Heart left ventricle (tissue), 16 donors: ENCODE measurements at regions not wholly inside any gene's neighbourhood (a gene's known extent, or its start where the extent isn't known, plus 50 kb on each side); places are given as distances from the start of the nearest gene placed in this dataset.
"Not testable (repeated sequence)": the region's sequence is repeated elsewhere in the genome, so short reads cannot be mapped to it uniquely, and the experiment has no call there.

Source experiments
- ATAC-seq, 4 donors: fragments of 200-7000 bp; cut with Tn5 transposase; one replicate each; pipeline ENCODE4 v1.9.1; 2020 to 2022; ENCODE audit warnings: moderate library complexity in 4 of 4, mild to moderate bottlenecking in 3 of 4, moderate number of reproducible peaks in 1 of 4
- DNase-seq, 5 donors: peaks; one replicate each; pipeline ENCODE4 v3.0.0-alpha.2; 2020
- H3K27ac ChIP-seq, 12 donors: fragments of 200-600 bp; sonication (generic) in 4 of 12; one replicate each; pipeline versions ENCODE4 v1.5.0 to v1.8.0; 2016 to 2022; ENCODE audit warnings: mild to moderate bottlenecking in 2 of 12
- H3K27me3 ChIP-seq, 9 donors: fragments of 200-600 bp; sonication (generic) in 2 of 9; one replicate each; pipeline versions ENCODE4 v1.5.1 to v1.8.0; 2016 to 2022; ENCODE audit warnings: mild to moderate bottlenecking in 3 of 9
- H3K36me3 ChIP-seq, 9 donors: fragments of 200-600 bp; sonication (generic) in 2 of 9; one replicate each; pipeline versions ENCODE4 v1.5.0 to v1.8.0; 2018 to 2022; ENCODE audit warnings: mild to moderate bottlenecking in 2 of 9
- H3K4me1 ChIP-seq, 12 donors: fragments of 200-600 bp; sonication (generic) in 4 of 12; one replicate each; pipeline versions ENCODE4 v1.5.0 to v1.8.0; 2016 to 2022; ENCODE audit warnings: mild to moderate bottlenecking in 3 of 12
- H3K4me3 ChIP-seq, 12 donors: fragments of 200-600 bp; sonication (generic) in 4 of 12; one replicate each; pipeline versions ENCODE4 v1.5.0 to v1.8.0; 2017 to 2022; ENCODE audit warnings: mild to moderate bottlenecking in 9 of 12, moderate library complexity in 4 of 12
- H3K9me3 ChIP-seq, 12 donors: fragments of 200-600 bp; sonication (generic) in 4 of 12; one replicate each; pipeline versions ENCODE4 v1.5.0 to v1.8.0; 2016 to 2022; ENCODE audit warnings: mild to moderate bottlenecking in 1 of 12
- CTCF ChIP-seq, 12 donors: fragments of 200-600 bp; sonication (generic) in 4 of 12; IDR thresholded peaks; one replicate each; pipeline versions ENCODE4 v1.5.0 to v1.8.0; 2018 to 2022; ENCODE audit warnings: antibody characterized with exemption in 12 of 12, mild to moderate bottlenecking in 5 of 12
- POLR2A ChIP-seq, 2 donors: fragments of 450-650 bp; IDR thresholded peaks; one replicate each; pipeline ENCODE4 v1.6.1; 2017; ENCODE audit warnings: antibody characterized with exemption in 2 of 2, mild to moderate bottlenecking in 2 of 2, moderate library complexity in 2 of 2
- WGBS, 4 donors: extraction: QIAGEN DNeasy Blood & Tissue Kit in 2 of 4; methylation state at CpG; one replicate each; pipeline versions ENCODE4 v1.1.5 to v1.1.7; 2013 to 2018; 5-methylcytosine and 5-hydroxymethylcytosine counted together
- intact Hi-C, 10 donors: fragments of 100-400 bp; cut with DNase I; formaldehyde crosslinking; loops; one replicate each; pipeline versions ENCODE4 v1.11.1 to v1.14.2; 2022
- donor health status: ischemic (EF 13 %, LVEDD 7.1; RV severe dilation, severe dysfunction).
- donor health status: healthy with polysubstance abuse.
- donor health status: DM: no; HTN: yes; CAD: no.
- donor health status: DM: no; HTN: no; CAD: no.
- donor health status: ischemic (EF 25% LVEDD 6.9; RV normal size, moderate dysfunction).
- donor health status: ischemic (EF 25% LVEDD 5.7; RV mildly dilated, moderate dysfunction).
- donor health status: healthy.
- donor health status: DM: yes; HTN: yes; CAD: no.
- donor health status: ischemic (EF 35%, LVEDD 5.7; RV mildly dilated, moderate dysfunction).
- donor health status: nonischemic (EF 11% LVEDD 7.7; RV severe dilation, severe dysfunction).
- donor health status: DM: yes; HTN: yes; CAD: no.
- donor health status: PGD.
- donor health status: ischemic (EF 29% LVEDD 5.4; RV normal size, mild dysfunction).
- donor health status: nonischemic (EF 23%, LVEDD 6.1; RV moderate dilation, normal function).

GRCh38 chr1:10878469-10878868 lies 82.0 kb upstream of the CASZ1 start:
- DNase-seq (peak in 1 of 5 donors; percentile 9), ATAC-seq (no peak)
- no peak overlapping the region for H3K27ac ChIP-seq
- peaks cover 0 to 13% (median 0%) of the 10 kb centered on the region in 9 donors for H3K27me3 ChIP-seq
- no peaks in the 10 kb centered on the region for H3K36me3 ChIP-seq
- TF ChIP-seq POLR2A (IDR thresholded peaks at IDR 0.05) (no peak), CTCF (IDR thresholded peaks at IDR 0.05) (no peak)
- WGBS, 4 donors: 84 to 88% (median 85%) methylated on average over 6 to 7 of the region's 7 CpGs
- no peaks in the 10 kb centered on the region for H3K9me3 ChIP-seq
- H3K4me1 ChIP-seq: no peaks in the 10 kb centered on the region
- intact Hi-C loops: no loop called here
- H3K4me3 ChIP-seq: no peak overlapping the region

GRCh38 chr1:10880063-10880462 lies 83.6 kb upstream of the CASZ1 start:
- Histone ChIP-seq H3K27me3 (peaks cover 0 to 16% (median 5%) of the 10 kb centered on the region in 9 donors), H3K36me3 (no peaks in the 10 kb centered on the region), H3K27ac (no peak overlapping the region), H3K4me1 (no peaks in the 10 kb centered on the region), H3K9me3 (no peaks in the 10 kb centered on the region), H3K4me3 (no peak overlapping the region)
- WGBS, 4 donors: 73 to 81% (median 78%) methylated on average over 7 of the region's 7 CpGs
- intact Hi-C loops: no loop called here
- TF ChIP-seq POLR2A (IDR thresholded peaks at IDR 0.05) (no peak), CTCF (IDR thresholded peaks at IDR 0.05) (no peak)
- no peak for ATAC-seq
- DNase-seq: no peak

- WGBS, 4 donors: 84 to 92% (median 86%) methylated on average over 10 of the region's 10 CpGs
- intact Hi-C loops: no loop called here
- Histone ChIP-seq H3K9me3 (no peaks in the 10 kb centered on the region), H3K27me3 (peaks cover 0 to 23% (median 6%) of the 10 kb centered on the region in 9 donors), H3K4me1 (no peaks in the 10 kb centered on the region), H3K36me3 (no peaks in the 10 kb centered on the region), H3K27ac (no peak overlapping the region), H3K4me3 (no peak overlapping the region)
- TF ChIP-seq POLR2A (IDR thresholded peaks at IDR 0.05) (no peak), CTCF (IDR thresholded peaks at IDR 0.05) (no peak)
- DNase-seq (peak in 1 of 5 donors; percentile 8), ATAC-seq (no peak)
Observed at GRCh38 chr1:10881046-10881445, 84.6 kb upstream of the CASZ1 start.

GRCh38 chr1:10882069-10882468 lies 85.6 kb upstream of the CASZ1 start:
- H3K27me3 ChIP-seq: peaks cover 0 to 33% (median 6%) of the 10 kb centered on the region in 9 donors
- H3K4me1 ChIP-seq: no peaks in the 10 kb centered on the region
- DNase-seq (no peak), ATAC-seq (no peak)
- TF ChIP-seq CTCF (IDR thresholded peaks at IDR 0.05) (no peak), POLR2A (IDR thresholded peaks at IDR 0.05) (no peak)
- intact Hi-C loops: no loop called here
- no peaks in the 10 kb centered on the region for H3K36me3 ChIP-seq
- H3K9me3 ChIP-seq: no peaks in the 10 kb centered on the region
- H3K27ac ChIP-seq: no peak overlapping the region
- H3K4me3 ChIP-seq: no peak overlapping the region
- WGBS, 4 donors: 91 to 96% (median 94%) methylated on average over 4 of the region's 4 CpGs

GRCh38 chr1:10887032-10887431 lies 90.6 kb upstream of the CASZ1 start:
- intact Hi-C loops, DNase-seq, ATAC-seq, H3K9me3 ChIP-seq, H3K4me3 ChIP-seq, H3K36me3 ChIP-seq, H3K27ac ChIP-seq: not testable (repeated sequence)
- Histone ChIP-seq H3K27me3 (peaks cover 6 to 78% (median 24%) of the 10 kb centered on the region in 9 donors), H3K4me1 (peaks cover 0 to 11% (median 0%) of the 10 kb centered on the region in 12 donors)
- 80 to 94% (median 91%) methylated on average over 4 of the region's 4 CpGs for WGBS, 4 donors
